HepG2 (cell line): ENCODE measurements at regions not wholly inside any gene's neighbourhood (a gene's known extent, or its start where the extent isn't known, plus 50 kb on each side); places are given as distances from the start of the nearest gene placed in this dataset.

Source experiments
- ATF7-NPFF ChIP-seq: sonication (generic); formaldehyde crosslinking; IDR thresholded peaks from 2 replicates; pipeline ENCODE4 v1.8.1; 2023; ENCODE audit warnings: mild to moderate bottlenecking, low read depth, missing genetic modification reagents, moderate library complexity
- ATRX ChIP-seq: sonication (generic); formaldehyde crosslinking; IDR thresholded peaks from 2 replicates; pipeline ENCODE4 v1.4.0; 2020; ENCODE audit warnings: missing genetic modification reagents, borderline replicate concordance
- CAMTA2 ChIP-seq: sonication (generic); formaldehyde crosslinking; IDR thresholded peaks from 2 replicates; pipeline ENCODE4 v1.4.0; 2020; ENCODE audit warnings: mild to moderate bottlenecking, missing genetic modification reagents, borderline replicate concordance
- ELF3 ChIP-seq: IDR thresholded peaks from 2 replicates; pipeline ENCODE4 v1.6.1; 2016; ENCODE audit warnings: missing genetic modification reagents, missing compliant biosample characterization
- ISX ChIP-seq: sonication (generic); formaldehyde crosslinking; conservative IDR thresholded peaks from 2 replicates; pipeline ENCODE4 v1.5.0; 2020; ENCODE audit warnings: missing genetic modification reagents
- MAFK ChIP-seq, 2 experiments: IDR thresholded peaks in 1 of 2; conservative IDR thresholded peaks in 1 of 2; 2 replicates each; pipeline ENCODE4 v1.6.1; 2011; ENCODE audit warnings: improper control_type of control experiment in 2 of 2, low read length in 2 of 2
- MED8 ChIP-seq: sonication (generic); formaldehyde crosslinking; IDR thresholded peaks from 2 replicates; pipeline ENCODE4 v1.8.1; 2023; ENCODE audit warnings: mild to moderate bottlenecking, missing genetic modification reagents; ENCODE audit not compliant: insufficient replicate concordance
- PCBP2 ChIP-seq: fragments of 200-400 bp; formaldehyde crosslinking; optimal IDR thresholded peaks from 2 replicates; pipeline ENCODE3; 2018; ENCODE audit warnings: low read length, low read depth; ENCODE audit not compliant: poor library complexity, severe bottlenecking
- RARA ChIP-seq: IDR thresholded peaks from 2 replicates; pipeline ENCODE4 v1.6.1; 2016; ENCODE audit warnings: missing genetic modification reagents, missing compliant biosample characterization
- RFX3 ChIP-seq: IDR thresholded peaks from 2 replicates; pipeline ENCODE4 v1.6.1; 2016; ENCODE audit warnings: missing biosample characterization, missing genetic modification reagents
- TCF7L2 ChIP-seq: IDR thresholded peaks from 2 replicates; pipeline ENCODE4 v1.6.1; 2011; ENCODE audit warnings: mild to moderate bottlenecking, low read depth, low read length, moderate library complexity
- ZNF317 ChIP-seq: sonication (generic); formaldehyde crosslinking; IDR thresholded peaks from 2 replicates; pipeline ENCODE4 v1.5.0; 2020; ENCODE audit warnings: mild to moderate bottlenecking, missing genetic modification reagents
- ZNF772 ChIP-seq: sonication (generic); formaldehyde crosslinking; IDR thresholded peaks from 2 replicates; pipeline ENCODE4 v1.5.0; 2020; ENCODE audit warnings: mild to moderate bottlenecking, missing genetic modification reagents
- TF ChIP-seq, protein P1 (sequence below): sonication (generic); formaldehyde crosslinking; IDR thresholded peaks from 2 replicates; pipeline ENCODE4 v1.5.1; 2020; ENCODE audit warnings: missing genetic modification reagents, mild to moderate bottlenecking, borderline replicate concordance
- TF ChIP-seq, protein P2 (sequence below): sonication (generic); formaldehyde crosslinking; IDR thresholded peaks from 2 replicates; pipeline ENCODE4 v1.8.1; 2023; ENCODE audit warnings: mild to moderate bottlenecking, missing genetic modification reagents
- TF ChIP-seq, protein P3 (sequence below): sonication (generic); formaldehyde crosslinking; IDR thresholded peaks from 2 replicates; pipeline ENCODE4 v1.8.0; 2022; ENCODE audit warnings: mild to moderate bottlenecking, missing genetic modification reagents, moderate library complexity
- TF ChIP-seq, protein P4 (sequence below): sonication (generic); formaldehyde crosslinking; IDR thresholded peaks from 2 replicates; pipeline ENCODE4 v1.4.0; 2020; ENCODE audit warnings: missing genetic modification reagents, borderline replicate concordance
- TF ChIP-seq, protein P5 (sequence below): sonication (generic); formaldehyde crosslinking; IDR thresholded peaks from 2 replicates; pipeline ENCODE4 v1.4.0; 2020; ENCODE audit warnings: missing genetic modification reagents

DNA sequence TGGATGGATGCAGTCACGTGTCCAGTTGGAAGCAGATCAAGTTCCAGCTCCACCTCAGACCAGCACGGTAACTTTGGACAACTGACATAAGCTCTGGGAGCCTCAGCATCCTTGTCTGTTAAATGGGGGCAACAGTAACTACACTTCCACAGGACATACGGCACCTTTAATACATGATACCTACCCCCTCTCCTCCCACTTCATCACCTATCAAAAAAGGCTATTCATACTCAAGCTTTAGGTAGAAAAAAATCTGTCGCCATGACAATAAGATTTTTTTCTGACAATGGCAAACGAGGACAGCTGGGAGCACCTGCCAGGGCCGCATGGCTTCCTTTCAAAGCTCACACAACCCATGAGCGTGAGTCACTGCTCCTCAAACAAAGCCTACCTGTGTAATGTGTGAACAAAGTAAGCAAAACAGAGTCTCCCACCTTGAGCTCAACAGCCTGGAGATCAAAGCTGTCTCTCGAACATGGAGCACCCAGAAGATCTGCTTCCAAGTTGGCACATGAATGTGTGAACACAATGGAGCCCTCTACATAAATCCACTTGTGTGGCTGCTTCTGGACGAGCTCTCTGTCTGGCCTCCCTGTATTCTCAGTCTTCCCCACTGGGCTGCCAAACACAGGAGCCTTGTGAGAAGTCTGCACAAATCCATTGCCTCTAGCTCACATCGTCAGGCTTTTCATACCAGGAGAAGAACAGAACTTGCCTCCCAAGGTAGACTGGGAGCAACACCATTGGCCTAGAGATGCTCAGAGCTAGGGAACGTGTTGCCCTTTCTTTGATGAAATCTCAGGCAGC lies 459.7 kb downstream of the SOX9 start (continued):
- TF ChIP-seq, protein P1, sequence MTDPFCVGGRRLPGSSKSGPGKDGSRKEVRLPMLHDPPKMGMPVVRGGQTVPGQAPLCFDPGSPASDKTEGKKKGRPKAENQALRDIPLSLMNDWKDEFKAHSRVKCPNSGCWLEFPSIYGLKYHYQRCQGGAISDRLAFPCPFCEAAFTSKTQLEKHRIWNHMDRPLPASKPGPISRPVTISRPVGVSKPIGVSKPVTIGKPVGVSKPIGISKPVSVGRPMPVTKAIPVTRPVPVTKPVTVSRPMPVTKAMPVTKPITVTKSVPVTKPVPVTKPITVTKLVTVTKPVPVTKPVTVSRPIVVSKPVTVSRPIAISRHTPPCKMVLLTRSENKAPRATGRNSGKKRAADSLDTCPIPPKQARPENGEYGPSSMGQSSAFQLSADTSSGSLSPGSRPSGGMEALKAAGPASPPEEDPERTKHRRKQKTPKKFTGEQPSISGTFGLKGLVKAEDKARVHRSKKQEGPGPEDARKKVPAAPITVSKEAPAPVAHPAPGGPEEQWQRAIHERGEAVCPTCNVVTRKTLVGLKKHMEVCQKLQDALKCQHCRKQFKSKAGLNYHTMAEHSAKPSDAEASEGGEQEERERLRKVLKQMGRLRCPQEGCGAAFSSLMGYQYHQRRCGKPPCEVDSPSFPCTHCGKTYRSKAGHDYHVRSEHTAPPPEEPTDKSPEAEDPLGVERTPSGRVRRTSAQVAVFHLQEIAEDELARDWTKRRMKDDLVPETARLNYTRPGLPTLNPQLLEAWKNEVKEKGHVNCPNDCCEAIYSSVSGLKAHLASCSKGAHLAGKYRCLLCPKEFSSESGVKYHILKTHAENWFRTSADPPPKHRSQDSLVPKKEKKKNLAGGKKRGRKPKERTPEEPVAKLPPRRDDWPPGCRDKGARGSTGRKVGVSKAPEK: peak; percentile 92
- TF ChIP-seq, protein P2, sequence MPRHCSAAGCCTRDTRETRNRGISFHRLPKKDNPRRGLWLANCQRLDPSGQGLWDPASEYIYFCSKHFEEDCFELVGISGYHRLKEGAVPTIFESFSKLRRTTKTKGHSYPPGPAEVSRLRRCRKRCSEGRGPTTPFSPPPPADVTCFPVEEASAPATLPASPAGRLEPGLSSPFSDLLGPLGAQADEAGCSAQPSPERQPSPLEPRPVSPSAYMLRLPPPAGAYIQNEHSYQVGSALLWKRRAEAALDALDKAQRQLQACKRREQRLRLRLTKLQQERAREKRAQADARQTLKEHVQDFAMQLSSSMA (CRISPR knock-in tag): no peak
- TF ChIP-seq RARA (peak; percentile 86), MED8 (CRISPR knock-in tag) (peak; percentile 63), ISX (CRISPR knock-in tag) (no peak), PCBP2 (peak; percentile 8), ATF7-NPFF (CRISPR knock-in tag) (no peak), ATRX (CRISPR knock-in tag) (no peak), ELF3 (CRISPR knock-in tag) (peak; percentile 91), ZNF317 (CRISPR knock-in tag) (0 out of 2 replicates have a peak, but pooled peaks have one; percentile 50), ZNF772 (no peak), RFX3 (peak; percentile 86), TCF7L2 (peak; percentile 49; the same call in 1 of the 2 replicates), MAFK (conservative IDR thresholded peaks at IDR 0.05 in 1 of 2, IDR thresholded peaks at IDR 0.05 in 1 of 2; ENCODE audit: low read length in 2 of 2) (peak; percentile 30 to 56), CAMTA2 (CRISPR knock-in tag) (no peak)
- TF ChIP-seq, protein P3, sequence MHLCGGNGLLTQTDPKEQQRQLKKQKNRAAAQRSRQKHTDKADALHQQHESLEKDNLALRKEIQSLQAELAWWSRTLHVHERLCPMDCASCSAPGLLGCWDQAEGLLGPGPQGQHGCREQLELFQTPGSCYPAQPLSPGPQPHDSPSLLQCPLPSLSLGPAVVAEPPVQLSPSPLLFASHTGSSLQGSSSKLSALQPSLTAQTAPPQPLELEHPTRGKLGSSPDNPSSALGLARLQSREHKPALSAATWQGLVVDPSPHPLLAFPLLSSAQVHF (CRISPR knock-in tag): no peak
- TF ChIP-seq, protein P4, sequence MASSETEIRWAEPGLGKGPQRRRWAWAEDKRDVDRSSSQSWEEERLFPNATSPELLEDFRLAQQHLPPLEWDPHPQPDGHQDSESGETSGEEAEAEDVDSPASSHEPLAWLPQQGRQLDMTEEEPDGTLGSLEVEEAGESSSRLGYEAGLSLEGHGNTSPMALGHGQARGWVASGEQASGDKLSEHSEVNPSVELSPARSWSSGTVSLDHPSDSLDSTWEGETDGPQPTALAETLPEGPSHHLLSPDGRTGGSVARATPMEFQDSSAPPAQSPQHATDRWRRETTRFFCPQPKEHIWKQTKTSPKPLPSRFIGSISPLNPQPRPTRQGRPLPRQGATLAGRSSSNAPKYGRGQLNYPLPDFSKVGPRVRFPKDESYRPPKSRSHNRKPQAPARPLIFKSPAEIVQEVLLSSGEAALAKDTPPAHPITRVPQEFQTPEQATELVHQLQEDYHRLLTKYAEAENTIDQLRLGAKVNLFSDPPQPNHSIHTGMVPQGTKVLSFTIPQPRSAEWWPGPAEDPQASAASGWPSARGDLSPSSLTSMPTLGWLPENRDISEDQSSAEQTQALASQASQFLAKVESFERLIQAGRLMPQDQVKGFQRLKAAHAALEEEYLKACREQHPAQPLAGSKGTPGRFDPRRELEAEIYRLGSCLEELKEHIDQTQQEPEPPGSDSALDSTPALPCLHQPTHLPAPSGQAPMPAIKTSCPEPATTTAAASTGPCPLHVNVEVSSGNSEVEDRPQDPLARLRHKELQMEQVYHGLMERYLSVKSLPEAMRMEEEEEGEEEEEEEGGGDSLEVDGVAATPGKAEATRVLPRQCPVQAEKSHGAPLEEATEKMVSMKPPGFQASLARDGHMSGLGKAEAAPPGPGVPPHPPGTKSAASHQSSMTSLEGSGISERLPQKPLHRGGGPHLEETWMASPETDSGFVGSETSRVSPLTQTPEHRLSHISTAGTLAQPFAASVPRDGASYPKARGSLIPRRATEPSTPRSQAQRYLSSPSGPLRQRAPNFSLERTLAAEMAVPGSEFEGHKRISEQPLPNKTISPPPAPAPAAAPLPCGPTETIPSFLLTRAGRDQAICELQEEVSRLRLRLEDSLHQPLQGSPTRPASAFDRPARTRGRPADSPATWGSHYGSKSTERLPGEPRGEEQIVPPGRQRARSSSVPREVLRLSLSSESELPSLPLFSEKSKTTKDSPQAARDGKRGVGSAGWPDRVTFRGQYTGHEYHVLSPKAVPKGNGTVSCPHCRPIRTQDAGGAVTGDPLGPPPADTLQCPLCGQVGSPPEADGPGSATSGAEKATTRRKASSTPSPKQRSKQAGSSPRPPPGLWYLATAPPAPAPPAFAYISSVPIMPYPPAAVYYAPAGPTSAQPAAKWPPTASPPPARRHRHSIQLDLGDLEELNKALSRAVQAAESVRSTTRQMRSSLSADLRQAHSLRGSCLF (CRISPR knock-in tag): no peak
- TF ChIP-seq, protein P5, sequence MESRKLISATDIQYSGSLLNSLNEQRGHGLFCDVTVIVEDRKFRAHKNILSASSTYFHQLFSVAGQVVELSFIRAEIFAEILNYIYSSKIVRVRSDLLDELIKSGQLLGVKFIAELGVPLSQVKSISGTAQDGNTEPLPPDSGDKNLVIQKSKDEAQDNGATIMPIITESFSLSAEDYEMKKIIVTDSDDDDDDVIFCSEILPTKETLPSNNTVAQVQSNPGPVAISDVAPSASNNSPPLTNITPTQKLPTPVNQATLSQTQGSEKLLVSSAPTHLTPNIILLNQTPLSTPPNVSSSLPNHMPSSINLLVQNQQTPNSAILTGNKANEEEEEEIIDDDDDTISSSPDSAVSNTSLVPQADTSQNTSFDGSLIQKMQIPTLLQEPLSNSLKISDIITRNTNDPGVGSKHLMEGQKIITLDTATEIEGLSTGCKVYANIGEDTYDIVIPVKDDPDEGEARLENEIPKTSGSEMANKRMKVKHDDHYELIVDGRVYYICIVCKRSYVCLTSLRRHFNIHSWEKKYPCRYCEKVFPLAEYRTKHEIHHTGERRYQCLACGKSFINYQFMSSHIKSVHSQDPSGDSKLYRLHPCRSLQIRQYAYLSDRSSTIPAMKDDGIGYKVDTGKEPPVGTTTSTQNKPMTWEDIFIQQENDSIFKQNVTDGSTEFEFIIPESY (CRISPR knock-in tag): peak; percentile 79
